ENCODE measurements at regions not wholly inside any gene's neighbourhood (a gene's known extent, or its start where the extent isn't known, plus 50 kb on each side); places are given as distances from the start of the nearest gene placed in this dataset.

DNA sequence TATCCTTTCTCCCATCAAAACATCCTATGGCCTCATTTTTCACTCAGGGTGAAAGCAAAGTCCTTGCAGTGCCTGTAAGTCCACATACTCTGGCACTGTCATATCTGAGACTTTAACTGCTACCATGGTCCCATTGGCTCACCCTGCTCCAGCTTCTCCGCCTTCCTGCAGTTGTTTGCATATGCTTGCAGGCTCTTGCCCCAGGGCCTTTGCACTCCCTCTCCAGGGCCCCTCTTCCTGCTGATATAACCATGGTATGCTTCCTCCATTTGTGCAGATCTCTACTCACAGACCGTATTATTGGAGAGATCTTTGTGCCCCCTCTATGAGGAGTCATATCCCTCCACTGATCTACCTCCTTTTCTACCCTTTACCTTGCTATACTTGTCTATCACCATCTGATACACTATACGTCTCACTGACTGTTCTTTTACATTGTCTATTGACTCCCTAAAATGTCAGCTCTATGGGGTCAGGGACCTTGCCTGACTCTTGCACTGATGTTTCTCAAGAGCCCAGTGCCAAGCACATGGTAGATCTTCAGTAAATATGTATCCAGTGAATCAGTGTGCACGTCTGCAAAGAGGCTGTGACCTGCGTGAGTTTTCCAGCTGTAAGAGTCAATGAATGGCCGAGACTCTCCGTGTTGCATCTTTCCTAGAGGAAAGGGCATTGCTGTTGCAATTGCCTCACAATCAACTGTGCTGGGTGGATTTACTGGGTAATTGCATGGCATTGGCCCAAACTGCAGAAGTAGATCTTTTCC is 81.7 kb upstream of the CPEB4 start:
- peak; percentile 64 for DNase-seq (ENCODE audit: low spot score)
- H3K9me2 ChIP-seq (replicated peaks; ENCODE audit: insufficient read depth), result no peaks in the 10 kb centered on the region
- no peak overlapping the region for H2AFZ ChIP-seq
- H3K27me3 ChIP-seq, result no peaks in the 10 kb centered on the region
- no peak overlapping the region for H3K4me2 ChIP-seq
- H4K20me1 ChIP-seq (ENCODE audit: insufficient read depth, poor library complexity, severe bottlenecking), result no peaks in the 10 kb centered on the region
- H3K4me3 ChIP-seq, result no peak overlapping the region
- TF ChIP-seq, protein P1, sequence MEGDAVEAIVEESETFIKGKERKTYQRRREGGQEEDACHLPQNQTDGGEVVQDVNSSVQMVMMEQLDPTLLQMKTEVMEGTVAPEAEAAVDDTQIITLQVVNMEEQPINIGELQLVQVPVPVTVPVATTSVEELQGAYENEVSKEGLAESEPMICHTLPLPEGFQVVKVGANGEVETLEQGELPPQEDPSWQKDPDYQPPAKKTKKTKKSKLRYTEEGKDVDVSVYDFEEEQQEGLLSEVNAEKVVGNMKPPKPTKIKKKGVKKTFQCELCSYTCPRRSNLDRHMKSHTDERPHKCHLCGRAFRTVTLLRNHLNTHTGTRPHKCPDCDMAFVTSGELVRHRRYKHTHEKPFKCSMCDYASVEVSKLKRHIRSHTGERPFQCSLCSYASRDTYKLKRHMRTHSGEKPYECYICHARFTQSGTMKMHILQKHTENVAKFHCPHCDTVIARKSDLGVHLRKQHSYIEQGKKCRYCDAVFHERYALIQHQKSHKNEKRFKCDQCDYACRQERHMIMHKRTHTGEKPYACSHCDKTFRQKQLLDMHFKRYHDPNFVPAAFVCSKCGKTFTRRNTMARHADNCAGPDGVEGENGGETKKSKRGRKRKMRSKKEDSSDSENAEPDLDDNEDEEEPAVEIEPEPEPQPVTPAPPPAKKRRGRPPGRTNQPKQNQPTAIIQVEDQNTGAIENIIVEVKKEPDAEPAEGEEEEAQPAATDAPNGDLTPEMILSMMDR (IDR thresholded peaks at IDR 0.05; ENCODE audit: poor library complexity), result no peak
- no peak for TF ChIP-seq EZH2 (IDR thresholded peaks at IDR 0.05; ENCODE audit: borderline replicate concordance)
- TF ChIP-seq EZH2phosphoT487 (IDR thresholded peaks at IDR 0.05; ENCODE audit: low read depth, severe bottlenecking, unreplicated experiment), result no peak
- H3K79me2 ChIP-seq, result no peaks in the 10 kb centered on the region
- H3K27ac ChIP-seq, result peak overlapping the region; percentile 87
- no peaks in the 10 kb centered on the region for H3K9me3 ChIP-seq (ENCODE audit: low read depth)
- H3K36me3 ChIP-seq (replicated peaks; ENCODE audit: insufficient read depth, low read depth), result no peaks in the 10 kb centered on the region
- WGBS (ENCODE audit: low lambda C conversion rate, missing lambda C conversion rate), result 74% methylated on average over 7 of the region's 7 CpGs
- peaks cover 8% of the 10 kb centered on the region for H3K4me1 ChIP-seq (ENCODE audit: insufficient read depth)

- H3K9me3 ChIP-seq (ENCODE audit: low read depth), result no peaks in the 10 kb centered on the region
- H3K4me1 ChIP-seq (ENCODE audit: insufficient read depth), result peaks cover 8% of the 10 kb centered on the region
- H3K27ac ChIP-seq, result peak overlapping the region; percentile 87
- WGBS (ENCODE audit: low lambda C conversion rate, missing lambda C conversion rate), result 90% methylated on average over 17 of the region's 17 CpGs
- no peaks in the 10 kb centered on the region for H4K20me1 ChIP-seq (ENCODE audit: insufficient read depth, poor library complexity, severe bottlenecking)
- TF ChIP-seq EZH2 (IDR thresholded peaks at IDR 0.05; ENCODE audit: borderline replicate concordance) (no peak), EZH2phosphoT487 (IDR thresholded peaks at IDR 0.05; ENCODE audit: low read depth, severe bottlenecking, unreplicated experiment) (no peak)
- TF ChIP-seq, protein P1 (IDR thresholded peaks at IDR 0.05; ENCODE audit: poor library complexity), result no peak
- H3K4me3 ChIP-seq, result no peak overlapping the region
- DNase-seq (ENCODE audit: low spot score), result peak; percentile 23
- H2AFZ ChIP-seq, result no peak overlapping the region
- no peaks in the 10 kb centered on the region for H3K27me3 ChIP-seq
- H3K36me3 ChIP-seq (replicated peaks; ENCODE audit: insufficient read depth, low read depth), result no peaks in the 10 kb centered on the region
- H3K79me2 ChIP-seq, result no peaks in the 10 kb centered on the region
- H3K4me2 ChIP-seq, result no peak overlapping the region
- no peaks in the 10 kb centered on the region for H3K9me2 ChIP-seq (replicated peaks; ENCODE audit: insufficient read depth)
These were observed 80.9 kb upstream of the CPEB4 start for GRCh38 chr5:173807181-173807655.

DNA sequence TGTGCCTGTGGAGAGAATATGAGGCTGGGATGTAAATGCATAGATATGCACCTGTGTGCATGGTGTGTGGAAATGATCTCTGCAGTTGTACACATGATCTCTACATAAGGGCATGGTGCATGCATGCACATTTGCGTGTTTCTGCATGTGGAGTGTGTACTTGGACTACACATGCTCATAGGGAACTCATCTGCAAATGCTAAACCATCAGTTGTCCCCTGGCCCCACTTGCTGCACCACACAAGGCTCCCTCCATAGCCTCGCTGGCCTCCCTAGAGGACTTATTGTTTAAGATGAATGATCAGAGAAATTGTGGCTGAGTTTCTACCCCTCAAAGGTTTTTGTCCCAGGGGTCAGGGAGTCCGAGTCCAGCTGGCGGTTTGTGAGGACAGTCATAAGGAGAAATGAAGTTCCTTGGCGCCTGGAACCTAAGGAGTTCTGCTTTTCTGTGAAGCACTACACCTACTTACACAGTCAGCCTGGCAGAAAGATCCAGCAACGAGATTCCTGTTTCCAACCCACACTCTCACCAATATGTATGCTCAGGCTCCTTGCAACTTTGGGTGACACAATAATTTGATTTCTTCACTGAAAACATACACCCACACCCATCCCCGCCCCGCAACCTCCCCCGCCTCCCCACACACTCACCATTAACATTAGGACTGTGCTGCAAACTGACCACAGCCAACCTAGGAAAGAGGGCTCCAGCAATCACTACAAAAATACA is 79.9 kb upstream of the CPEB4 start:
- no peaks in the 10 kb centered on the region for H3K9me3 ChIP-seq (ENCODE audit: low read depth)
- H3K27ac ChIP-seq, result no peak overlapping the region
- no peak for DNase-seq (ENCODE audit: low spot score)
- no peaks in the 10 kb centered on the region for H3K9me2 ChIP-seq (replicated peaks; ENCODE audit: insufficient read depth)
- no peaks in the 10 kb centered on the region for H3K79me2 ChIP-seq
- 94% methylated on average over 9 of the region's 9 CpGs for WGBS (ENCODE audit: low lambda C conversion rate, missing lambda C conversion rate)
- H3K4me1 ChIP-seq (ENCODE audit: insufficient read depth), result peaks cover 4% of the 10 kb centered on the region
- H3K4me2 ChIP-seq, result no peak overlapping the region
- no peaks in the 10 kb centered on the region for H4K20me1 ChIP-seq (ENCODE audit: insufficient read depth, poor library complexity, severe bottlenecking)
- no peak overlapping the region for H2AFZ ChIP-seq
- no peaks in the 10 kb centered on the region for H3K27me3 ChIP-seq
- H3K4me3 ChIP-seq, result no peak overlapping the region
- TF ChIP-seq EZH2 (IDR thresholded peaks at IDR 0.05; ENCODE audit: borderline replicate concordance) (no peak), EZH2phosphoT487 (IDR thresholded peaks at IDR 0.05; ENCODE audit: low read depth, severe bottlenecking, unreplicated experiment) (no peak)
- TF ChIP-seq, protein P1 (IDR thresholded peaks at IDR 0.05; ENCODE audit: poor library complexity), result no peak
- no peaks in the 10 kb centered on the region for H3K36me3 ChIP-seq (replicated peaks; ENCODE audit: insufficient read depth, low read depth)

All from hepatocyte (in vitro differentiated cells).